NK-92 treated with Interleukin-12 subunit alpha and Interleukin-12 subunit beta, amount 100 ng/mL, for 24 hours (cell line): ENCODE measurements at regions not wholly inside any gene's neighbourhood (a gene's known extent, or its start where the extent isn't known, plus 50 kb on each side); places are given as distances from the start of the nearest gene placed in this dataset.
A peak's percentile ranks its signal among the peaks of the same experiment; 100 is the strongest.

Experiments used
- DNase-seq: peaks from one replicate; lab custom pipeline; 2025; lab: John Stamatoyannopoulos, UW

DNA sequence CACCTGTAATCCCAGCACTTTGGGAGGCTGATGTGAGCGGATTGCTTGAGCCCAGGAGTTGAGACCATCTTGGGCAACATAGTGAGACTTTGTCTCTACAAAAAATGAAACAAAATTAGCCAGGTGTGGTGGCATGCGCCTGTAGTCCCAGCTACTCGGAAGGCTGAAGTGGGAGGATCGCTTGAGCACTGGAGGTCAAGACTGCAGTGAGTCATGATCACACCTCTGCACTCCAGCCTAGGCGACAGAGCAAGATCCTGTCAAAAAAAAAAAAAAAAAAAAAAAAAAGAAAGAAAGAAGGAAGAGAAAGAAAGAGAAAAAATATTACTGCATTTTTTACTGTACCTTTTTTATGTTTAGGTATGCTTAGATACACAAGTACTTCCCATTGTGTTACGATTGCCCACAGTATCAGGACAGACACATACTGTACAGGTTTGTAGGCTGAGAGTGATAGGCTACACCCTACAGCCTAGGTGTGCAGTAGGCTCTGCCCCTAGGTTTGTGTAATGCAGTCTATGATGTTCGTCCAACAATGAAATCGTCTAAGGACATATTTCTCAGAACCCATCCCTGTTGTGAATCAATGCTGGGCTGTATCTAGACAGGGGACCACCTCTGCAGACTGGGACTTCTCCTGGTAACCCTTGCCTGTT is 160.4 kb upstream of the PWP1 start:
- DNase-seq = peak; percentile 36

DNA sequence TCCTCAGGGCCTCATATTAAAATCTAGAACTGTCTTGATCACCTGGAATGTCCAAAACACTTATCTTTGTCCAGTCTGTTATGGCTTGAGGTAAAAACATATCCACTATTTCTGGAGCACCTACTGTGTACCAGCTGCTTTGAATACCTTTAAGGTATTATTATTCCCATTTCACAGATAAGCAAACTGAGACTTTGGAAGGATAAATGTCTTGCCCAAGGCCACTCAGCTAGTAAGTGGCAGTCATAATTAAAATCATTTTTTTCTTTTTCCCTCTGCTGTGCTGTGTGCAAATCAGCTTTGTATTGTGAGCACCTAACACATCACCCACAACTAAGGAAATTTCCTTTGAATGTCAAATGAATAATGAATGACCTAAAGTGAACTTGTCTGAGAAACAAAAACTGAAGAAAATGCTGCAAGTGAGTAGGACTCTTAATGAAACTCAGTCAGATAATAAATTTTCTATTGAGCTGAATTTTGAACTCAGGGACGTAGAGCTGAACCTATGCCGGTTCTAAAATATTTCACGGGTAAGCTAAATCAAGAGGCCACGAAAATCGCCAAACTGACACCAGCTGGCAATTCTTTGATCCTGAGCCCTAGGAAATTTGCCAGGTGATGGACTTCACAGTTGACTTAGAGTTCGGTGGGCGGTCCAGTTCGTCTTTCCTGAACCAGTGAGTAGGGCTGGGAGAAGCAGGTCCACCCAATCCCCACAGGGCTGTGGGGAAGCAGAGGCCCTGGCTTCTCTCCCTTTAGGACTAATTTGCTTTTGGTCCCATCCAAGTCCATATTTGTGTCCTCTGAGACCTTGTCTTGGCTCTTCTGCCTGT is 159.7 kb upstream of the PWP1 start:
- DNase-seq = no peak

DNA sequence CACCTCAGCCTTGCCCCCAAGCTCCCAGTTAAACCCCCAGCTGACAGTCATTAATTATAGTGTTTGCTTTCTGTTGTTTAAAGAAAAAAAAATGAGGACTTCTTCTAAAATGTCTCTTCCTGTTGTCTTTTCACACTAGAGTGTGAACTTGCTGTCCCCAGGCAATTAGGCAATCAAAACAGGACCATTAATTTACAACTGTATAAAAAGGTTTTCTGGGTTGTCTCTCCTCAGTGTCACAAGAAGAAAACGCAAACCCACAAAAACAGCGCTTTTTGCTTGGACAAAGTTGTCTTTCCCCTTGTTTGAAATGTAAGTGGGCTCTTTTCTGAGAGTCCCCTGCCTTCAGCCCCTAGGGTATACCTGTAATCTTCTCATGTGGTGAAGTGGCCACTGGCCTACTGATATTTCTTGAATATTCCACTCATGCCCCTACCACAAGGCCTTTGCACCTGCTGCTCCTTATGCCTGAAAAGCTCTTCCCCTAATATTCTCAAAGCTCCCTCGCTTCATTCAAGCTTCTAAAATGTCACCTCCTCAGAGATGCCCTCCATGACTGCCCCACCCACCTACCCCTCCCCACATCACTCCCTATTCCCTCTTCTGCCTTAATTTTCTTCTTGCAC is 158.9 kb upstream of the PWP1 start:
- no peak for DNase-seq

DNA sequence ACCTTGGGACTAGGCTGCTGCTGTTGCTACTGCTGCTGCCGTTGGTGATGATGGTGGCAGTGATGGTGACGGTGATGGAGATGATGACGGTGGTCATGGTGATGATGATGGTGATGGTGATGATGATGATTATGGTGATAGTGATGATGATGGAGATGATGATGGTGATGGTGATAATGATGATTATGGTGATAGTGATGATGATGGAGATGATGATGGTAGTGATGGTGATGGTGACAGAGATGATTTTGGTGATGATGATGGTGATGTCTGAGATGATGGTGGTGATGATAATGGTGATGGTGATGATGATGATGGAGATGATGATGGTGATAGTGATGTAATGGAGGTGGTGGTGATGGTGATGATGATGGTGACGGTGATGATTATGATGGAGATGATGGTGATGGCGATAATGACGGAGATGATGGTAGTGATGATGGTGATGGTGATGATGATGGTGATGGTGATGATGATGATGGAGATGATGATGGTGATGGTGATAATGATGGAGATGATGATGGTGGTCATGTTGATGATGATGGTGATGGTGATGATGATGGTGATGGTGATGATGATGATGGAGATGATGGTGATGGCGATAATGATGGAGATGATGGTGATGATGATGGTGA is 156.8 kb upstream of the PWP1 start:
- no peak for DNase-seq

DNA sequence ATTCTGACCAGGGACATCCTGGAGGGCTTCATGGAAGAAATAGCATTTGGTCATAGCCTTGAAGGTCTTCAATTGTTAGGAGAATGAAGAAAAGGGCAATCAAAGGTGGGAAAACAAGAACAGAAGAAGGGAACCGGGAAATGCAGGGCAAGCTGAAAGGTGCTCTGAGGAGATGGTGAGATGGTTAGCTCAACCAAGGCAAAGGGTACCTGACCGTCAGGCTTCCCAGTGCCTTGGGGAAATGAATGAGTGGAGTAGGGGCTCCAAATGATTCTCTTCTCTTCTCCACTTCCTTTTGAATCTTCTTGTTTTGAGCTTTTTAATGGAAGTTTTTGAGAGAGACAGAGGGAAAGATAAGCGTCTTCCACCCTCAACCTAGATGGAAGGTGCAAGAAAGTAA is 155.6 kb upstream of the PWP1 start:
- no peak for DNase-seq

DNA sequence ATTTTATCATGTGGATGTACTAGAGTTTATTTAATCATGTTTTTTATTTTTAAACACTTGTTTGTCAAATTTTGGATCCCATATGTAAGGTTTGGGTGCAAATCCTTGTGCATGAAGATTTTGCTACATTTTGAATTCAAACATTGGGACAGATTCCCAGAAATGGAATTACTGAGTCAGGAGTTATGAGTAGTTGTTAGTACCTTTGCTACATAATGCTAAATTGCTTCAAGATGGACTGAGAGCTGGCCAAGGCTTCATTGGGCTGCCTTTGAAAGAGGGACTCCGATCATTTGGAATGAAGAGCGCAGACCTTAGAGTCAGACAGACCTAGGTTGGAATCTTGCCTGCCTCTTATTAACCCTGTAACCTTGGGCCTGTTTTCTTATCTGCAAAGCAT is 154.9 kb upstream of the PWP1 start:
- DNase-seq = no peak

DNA sequence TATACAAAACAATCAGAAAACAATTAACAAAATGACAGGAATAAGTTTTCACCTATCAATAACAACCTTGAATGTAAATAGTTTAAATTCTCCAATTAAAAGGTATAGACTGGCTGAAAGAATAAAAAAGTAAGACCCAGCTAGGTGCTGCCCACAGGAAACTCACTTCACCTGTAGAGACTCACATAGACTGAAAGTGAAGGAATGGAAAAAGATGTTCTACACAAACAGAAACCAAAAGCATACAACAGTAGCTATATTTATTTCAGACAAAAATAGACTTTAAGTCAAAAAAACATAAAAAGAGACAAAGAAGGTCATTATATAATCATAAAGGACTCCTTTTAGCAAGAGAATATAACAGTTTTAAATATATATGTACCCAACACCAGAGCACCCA is 152.4 kb upstream of the PWP1 start:
- no peak for DNase-seq

DNA sequence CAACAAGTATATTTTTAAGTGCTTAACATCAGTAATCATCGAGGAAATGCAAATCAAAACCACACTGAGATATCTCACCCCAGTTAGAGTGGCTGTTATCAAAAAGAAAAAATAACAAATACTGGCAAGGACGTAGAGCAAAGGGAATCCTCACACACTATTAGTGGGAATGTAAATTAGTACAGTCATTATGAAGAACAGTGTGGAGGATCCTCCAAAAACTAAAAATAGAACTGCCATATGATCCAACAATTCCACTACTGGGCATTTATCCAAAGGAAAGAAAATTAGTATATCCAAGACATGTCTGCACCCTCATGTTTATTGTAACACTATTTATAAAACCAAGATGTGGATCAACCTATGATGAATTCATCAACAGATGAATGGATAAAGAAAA is 149.0 kb upstream of the PWP1 start:
- DNase-seq = no peak

DNA sequence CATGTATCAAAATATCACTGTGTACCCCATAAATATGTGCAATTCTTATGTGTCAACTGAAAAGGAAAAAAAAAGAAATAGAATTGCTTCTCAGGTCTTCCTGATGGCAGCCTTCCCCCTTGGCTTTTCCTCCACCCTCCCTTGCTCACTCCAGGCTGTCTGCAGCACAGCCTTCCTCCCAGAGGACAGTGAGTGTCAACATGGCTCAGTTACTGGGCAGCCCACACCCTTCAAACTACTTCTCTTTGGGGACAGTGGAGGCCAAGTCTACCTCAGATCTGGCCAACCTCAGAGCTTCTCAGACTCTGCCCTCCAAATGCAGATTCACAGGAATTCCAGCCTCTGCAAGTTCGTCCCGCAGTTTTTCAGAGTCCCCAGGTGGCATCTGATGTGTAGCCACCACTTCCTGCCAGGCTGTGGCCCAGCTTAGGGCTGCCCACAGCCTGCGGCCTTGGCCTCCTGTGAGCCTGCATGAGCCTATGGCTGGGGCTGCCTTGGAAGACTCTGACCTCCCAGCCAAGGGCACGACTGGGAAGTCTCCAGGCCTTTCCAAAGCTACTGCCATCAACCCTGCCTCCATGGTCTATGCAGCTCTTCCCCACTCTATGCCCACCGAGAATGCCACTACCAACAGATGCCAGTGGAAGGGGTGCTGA is 148.0 kb upstream of the PWP1 start:
- DNase-seq = no peak

DNA sequence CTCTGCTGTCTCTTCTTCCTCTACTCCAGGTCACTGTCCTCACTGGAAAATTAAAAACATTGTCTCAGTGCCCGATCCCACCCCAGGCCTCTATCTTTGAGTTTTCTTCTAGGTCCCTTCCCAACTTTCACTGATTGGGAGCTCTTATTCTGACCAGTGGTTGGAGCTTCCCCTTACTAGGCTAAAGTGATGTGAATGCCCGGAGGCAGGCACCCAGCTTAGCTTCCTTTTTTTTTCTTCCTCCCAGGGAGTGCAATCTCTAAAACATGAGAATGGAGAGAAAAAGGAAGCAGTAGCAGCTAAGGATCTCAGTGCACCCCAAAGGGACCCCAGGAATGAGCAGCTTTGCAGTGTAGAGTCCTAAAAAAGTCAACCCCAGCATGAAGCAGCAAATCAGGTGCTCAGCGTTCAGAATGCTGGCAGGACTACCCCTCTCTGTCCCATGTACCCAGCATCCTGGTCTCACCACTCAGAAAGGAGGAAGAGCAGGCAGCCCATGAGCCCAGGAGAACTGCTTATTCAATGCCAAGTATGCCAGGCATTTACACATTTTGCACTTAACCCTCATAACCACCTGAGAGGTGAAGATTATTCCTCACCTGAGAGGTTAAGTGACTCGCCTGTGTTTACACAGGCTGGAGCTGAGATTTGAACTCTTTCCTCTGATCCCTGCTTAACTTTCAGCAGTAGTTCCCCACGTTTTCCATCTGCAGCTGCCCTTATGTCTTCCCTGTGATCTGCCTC is 146.2 kb upstream of the PWP1 start:
- DNase-seq = no peak

DNA sequence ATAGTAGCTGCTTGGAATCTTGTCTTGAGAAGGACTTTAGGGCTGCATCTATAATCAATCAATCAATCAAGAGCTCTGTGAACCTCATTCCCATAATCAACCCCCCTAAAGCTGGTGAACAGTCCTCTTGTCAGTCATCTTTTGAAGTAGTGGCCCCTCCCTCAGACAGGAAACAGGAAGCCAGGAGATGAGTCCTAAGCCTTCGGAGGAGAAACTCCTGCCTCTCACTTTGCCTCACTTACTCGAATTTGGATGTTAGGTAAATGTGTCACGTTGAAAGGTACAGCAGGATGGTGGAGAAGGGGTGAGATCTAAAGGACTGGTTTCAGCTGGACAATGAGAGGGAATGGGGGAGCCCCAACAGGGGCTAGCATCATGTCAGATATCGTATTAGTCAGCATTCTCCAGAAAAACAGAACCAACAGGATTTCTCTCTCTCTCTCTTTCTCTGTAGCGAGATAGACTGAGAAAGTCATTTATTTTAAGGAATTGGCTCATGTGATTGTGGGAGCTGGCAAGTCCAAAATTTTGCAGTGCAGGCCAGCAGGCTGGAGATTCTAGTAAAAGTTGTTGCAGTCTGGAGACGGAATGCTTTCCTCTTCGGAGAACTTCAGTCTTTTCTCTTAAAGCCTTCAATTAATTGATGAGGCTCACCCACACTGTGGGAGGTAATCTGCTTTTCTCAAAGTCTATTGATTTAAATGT is 144.4 kb upstream of the PWP1 start:
- DNase-seq = no peak

DNA sequence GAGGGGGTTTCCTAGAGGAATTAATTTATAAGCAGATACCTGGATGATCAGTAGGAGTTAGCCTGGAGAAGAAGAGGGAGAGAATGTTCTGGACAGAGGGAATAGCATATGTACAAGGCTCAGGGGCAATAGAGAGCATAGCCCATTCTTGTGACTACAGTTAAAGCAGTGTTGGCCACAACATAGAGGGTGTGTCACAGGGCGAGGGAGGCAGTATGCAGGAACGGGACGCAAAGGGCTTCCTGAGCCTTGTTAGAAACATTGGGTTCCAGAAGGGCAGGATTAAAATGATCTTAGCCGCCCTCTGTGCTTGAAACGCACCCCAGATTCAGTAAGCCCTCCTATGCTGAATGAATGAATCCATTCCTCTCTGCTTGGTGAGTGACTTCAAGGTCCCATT is 142.2 kb upstream of the PWP1 start:
- DNase-seq = no peak

DNA sequence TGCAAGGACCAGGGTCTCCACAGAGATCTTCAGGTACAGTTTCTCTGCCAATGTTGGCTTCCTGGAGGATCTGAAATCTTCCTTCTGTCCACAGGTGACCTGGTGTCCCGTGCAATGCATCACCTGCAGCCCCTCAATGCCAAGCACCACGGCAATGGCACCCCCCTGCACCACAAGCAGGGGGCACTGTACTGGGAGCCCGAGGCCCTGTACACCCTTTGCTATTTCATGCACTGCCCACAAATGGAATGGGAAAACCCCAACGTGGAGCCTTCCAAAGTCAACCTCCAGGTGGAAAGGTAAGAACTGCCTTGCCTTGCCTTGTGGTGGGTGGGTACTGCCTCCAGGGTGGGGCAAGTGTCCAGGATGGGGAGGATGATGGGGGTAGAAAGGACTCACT is 141.8 kb upstream of the PWP1 start:
- DNase-seq = no peak

DNA sequence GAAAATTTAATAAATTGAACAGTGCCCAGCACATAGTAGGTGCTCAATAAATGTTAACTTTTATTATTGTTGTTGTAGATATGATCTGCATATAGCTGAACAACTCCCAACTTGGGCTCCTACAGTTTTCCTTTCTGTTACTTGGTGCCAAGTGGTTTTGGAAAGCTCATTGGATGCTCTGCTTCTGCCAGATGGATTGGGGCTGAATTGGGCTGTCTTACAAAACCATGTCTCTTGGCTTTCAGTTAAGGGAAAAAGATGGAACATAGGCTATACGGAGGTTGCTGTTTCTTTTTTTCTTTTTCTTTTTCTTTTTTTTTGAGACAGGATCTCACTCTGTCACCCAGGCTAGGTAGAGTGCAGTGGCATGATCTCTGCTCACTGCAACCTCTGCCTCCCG is 140.7 kb upstream of the PWP1 start:
- DNase-seq = no peak

DNA sequence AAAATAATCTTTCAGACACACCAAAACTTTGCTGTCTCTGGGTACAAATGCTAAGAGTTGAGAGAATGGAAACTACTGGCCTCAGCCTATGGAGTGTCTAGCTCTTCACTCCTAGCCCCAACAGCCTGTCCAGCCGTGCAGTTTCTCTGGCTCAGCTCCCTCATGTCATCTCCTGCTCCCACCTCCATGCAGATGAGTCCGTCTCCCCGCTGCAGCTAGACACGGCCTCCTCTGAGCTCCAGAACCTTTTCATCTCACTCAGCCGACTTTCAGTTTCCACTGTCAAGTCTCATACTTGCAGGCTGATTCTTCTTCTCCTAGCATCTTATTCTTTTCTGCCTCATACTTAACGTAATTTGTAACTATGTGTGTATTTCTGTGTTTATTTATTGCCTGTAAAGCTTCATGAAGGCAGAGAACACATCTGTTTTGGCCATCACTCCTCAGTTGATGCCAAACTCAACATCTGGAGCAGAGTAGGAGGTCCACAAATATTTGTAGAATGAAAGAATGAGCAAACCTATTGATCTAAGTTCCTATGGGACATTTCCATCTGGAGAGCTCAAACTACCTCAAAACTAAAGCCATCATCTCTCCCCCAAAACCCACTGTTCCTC is 139.8 kb upstream of the PWP1 start:
- DNase-seq = no peak

DNA sequence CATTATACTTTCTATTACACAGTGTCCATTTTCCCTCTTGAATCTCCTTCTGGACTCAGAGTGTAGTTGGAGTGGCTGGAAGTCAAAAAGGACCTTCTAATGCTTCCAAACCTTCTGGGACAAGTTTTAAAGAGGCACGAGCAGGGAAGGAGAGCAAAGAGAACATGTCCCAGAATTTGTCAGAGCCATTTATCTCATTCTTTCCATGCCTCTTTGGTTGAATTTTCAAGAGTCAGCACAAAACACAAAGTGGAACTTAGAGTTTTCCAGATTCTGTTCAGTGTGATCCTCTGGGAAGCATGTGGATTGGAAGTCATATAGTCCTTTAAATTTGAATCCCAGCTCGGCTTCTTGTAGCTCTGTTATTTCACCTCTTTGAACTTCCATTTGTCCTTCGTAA is 138.2 kb upstream of the PWP1 start:
- DNase-seq = no peak

DNA sequence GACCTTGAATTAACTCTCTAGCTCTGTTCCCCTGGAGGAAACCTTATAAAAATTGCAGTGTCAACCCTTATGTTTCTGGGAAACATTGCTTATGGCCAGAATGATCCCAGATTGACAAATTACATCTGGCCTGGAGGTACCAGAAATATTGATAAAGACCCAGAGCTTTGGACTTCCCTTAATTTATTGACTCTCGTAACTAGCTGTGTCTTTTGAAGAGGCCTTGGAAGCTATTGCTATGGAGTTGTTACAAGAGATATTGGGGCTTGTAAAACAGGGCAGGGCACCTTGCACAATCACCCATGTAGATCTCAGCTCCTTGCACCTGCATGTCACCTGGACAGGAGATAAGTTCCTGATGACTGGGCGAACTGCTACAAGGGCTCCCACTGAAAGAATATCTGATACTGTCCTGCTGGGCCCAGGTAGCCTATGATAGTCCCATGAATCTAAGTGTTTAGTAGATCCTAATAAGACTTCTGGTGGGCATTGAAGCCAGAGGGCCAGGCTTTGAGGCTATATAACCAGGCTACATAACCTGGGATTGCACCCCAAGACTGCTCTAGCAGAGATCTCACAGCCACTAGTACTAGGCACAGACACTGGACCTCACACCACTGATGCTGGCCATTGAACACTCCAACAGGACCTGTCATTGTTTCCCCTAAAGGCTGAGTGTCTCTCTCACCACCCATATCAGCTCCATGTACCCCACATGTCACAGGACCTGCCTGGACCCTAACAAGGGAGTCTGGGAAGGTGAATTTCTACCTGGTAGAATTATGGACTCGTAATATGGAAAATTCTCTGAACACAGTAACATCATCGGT is 135.7 kb upstream of the PWP1 start:
- DNase-seq = no peak

DNA sequence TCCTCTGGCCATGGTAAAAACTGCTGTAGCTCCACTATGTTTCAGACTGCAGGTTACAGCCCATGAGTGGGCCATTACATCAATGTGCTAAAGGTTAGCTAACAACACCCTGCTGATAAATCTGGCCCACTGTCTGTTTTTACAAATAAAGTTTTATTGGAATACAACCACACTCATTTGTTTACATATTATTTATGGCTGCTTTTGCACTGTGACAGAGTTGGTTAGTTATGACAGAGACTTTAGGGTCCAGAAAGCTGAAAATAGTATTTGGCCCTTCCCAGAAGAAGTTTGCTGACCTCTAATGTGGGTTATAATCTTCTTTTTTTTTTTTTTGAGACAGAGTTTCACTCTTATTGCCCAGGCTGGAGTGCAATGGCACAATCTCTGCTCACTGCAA is 134.2 kb upstream of the PWP1 start:
- no peak for DNase-seq

DNA sequence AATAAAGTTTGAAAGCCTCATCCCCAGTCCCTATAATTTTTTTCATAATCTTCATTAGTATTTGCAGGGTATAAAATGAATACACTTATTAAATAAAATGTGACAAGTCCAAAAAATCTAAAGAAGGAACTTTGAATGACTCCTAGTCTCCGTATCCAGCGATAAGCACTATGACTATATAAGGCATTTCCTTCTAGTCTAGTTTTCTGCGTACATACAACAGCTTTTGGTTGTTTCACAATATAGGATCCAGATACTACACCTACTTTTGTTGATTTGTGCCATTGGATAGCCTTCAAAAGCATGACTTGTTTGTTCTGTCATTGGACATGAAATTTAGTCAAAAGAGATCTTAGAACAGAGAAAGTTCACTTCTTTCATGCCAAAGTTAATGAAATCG is 133.3 kb upstream of the PWP1 start:
- DNase-seq = no peak
